GM18508 (cell line): ENCODE measurements at regions not wholly inside any gene's neighbourhood (a gene's known extent, or its start where the extent isn't known, plus 50 kb on each side); places are given as distances from the start of the nearest gene placed in this dataset.

Source experiments
- ATAC-seq: cut with Tn5 transposase; IDR thresholded peaks from one replicate; pipeline ENCODE4 v1.9.1; 2021; ENCODE audit warnings: moderate number of reproducible peaks; ENCODE audit not compliant: insufficient read depth, unreplicated experiment

DNA sequence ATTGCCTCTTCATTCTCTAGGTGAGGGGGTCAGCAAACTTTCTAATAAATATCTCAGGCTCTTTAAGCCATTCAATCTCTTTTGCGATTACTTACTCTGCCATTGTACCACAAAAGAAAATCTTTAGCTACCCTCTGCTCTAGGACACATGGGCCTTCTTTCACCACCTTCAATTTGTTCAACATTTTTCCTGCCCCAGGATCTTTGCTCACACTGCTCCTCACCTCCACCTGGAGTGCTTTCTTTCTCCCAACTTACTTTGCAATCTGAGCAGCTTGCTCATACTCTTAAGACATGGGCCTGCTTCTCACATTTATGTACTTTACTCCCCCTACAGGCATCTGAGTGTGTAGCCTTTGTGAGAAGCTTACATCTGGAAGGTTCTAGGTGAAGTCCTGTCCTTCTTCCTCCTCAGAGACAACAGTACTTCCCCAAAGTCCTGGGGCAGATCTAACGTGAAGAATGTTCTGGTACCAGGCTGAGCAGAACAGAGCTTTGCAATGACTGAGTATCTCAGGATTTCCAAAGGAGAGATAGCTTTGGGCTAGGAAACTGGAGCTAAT lies 55.0 kb upstream of the PRDM5 start:
- peak; percentile 89 for ATAC-seq

DNA sequence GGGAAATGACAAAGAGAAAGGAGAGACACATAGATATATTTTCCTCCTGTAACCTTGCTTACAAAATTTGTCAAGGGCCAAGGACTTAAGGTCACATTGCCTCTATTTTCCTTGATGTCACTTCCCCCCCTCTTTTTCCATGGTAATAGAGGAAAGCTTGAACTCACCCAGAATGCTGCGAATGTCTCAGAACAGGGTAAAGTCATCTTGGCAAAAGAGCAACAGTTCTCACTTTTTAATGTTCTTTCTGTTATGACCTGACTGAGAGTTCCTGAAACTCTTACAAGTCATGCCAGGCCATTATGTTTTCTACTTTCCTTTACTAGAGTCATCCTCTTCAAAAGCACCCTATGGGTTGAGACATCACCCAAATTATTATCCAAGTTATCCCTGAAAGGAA lies 50.7 kb upstream of the PRDM5 start:
- no peak for ATAC-seq
